ENCODE measurements at regions not wholly inside any gene's neighbourhood (a gene's known extent, or its start where the extent isn't known, plus 50 kb on each side); places are given as distances from the start of the nearest gene placed in this dataset.

DNA sequence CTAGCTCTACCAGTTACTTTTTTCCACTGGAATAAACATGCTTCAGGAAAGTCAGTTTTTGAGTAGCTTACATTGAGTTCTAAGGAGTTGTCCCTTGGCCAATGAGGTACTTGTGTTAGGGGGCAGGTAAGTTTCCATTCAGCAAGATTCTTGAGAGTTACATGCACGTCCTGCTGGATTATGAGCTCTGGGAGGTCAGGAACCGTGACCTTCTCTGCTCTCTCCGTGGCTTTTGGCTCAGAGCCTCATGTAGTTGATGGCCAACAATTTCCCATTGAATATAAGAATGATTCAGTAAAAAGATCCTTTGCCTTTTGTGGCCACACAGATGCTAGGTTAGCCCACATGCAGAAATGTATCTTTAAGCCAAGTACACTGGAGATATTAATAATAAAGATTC, 181.8 kb upstream of the RALGAPA2 start:
- in situ Hi-C loops (cut with HindIII; ENCODE audit: low pct_unique_long_range_greater_than_20kb, low sequenced_read_pairs) = no loop called here
- Histone ChIP-seq H3K4me3 (ENCODE audit: low read depth in 2 of 2, low read length in 2 of 2) (no peak overlapping the region), H3K36me3 (ENCODE audit: control insufficient read depth, insufficient read depth, low read length) (no peaks in the 10 kb centered on the region), H3K27ac (ENCODE audit: low read length) (no peak overlapping the region), H3K4me1 (ENCODE audit: control insufficient read depth, insufficient read depth, low read length) (peaks cover 5% of the 10 kb centered on the region), H3K9me3 (ENCODE audit: control insufficient read depth, insufficient read depth, low read depth, low read length) (no peaks in the 10 kb centered on the region), H3K27me3 (ENCODE audit: control insufficient read depth, insufficient read depth, low read length) (no peaks in the 10 kb centered on the region)
- no TSS peak for BruUV-seq (replicated peaks)
- ATAC-seq (peak; percentile 51; the same call in 1 of the 2 replicates), DNase-seq (ENCODE audit: low read depth, low spot score) (no peak)
- TF ChIP-seq SIN3A (IDR thresholded peaks at IDR 0.05; ENCODE audit: borderline replicate concordance, insufficient read depth, low read depth, low read length) (no peak), CTCF (IDR thresholded peaks at IDR 0.05) (no peak), POLR2AphosphoS5 (IDR thresholded peaks at IDR 0.05; ENCODE audit: low read depth, low read length) (no peak), TCF7L2 (IDR thresholded peaks at IDR 0.05; ENCODE audit: low read depth, low read length) (no peak)
- TF ChIP-seq, protein P1, sequence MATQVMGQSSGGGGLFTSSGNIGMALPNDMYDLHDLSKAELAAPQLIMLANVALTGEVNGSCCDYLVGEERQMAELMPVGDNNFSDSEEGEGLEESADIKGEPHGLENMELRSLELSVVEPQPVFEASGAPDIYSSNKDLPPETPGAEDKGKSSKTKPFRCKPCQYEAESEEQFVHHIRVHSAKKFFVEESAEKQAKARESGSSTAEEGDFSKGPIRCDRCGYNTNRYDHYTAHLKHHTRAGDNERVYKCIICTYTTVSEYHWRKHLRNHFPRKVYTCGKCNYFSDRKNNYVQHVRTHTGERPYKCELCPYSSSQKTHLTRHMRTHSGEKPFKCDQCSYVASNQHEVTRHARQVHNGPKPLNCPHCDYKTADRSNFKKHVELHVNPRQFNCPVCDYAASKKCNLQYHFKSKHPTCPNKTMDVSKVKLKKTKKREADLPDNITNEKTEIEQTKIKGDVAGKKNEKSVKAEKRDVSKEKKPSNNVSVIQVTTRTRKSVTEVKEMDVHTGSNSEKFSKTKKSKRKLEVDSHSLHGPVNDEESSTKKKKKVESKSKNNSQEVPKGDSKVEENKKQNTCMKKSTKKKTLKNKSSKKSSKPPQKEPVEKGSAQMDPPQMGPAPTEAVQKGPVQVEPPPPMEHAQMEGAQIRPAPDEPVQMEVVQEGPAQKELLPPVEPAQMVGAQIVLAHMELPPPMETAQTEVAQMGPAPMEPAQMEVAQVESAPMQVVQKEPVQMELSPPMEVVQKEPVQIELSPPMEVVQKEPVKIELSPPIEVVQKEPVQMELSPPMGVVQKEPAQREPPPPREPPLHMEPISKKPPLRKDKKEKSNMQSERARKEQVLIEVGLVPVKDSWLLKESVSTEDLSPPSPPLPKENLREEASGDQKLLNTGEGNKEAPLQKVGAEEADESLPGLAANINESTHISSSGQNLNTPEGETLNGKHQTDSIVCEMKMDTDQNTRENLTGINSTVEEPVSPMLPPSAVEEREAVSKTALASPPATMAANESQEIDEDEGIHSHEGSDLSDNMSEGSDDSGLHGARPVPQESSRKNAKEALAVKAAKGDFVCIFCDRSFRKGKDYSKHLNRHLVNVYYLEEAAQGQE (IDR thresholded peaks at IDR 0.05; ENCODE audit: insufficient read depth in 1 of 2, low read depth in 2 of 2, low read length in 1 of 2) = no peak
- POLR2A ChIA-PET = no interaction called here
- CTCF ChIA-PET = no interaction called here
- intact Hi-C loops (cut with micrococcal nuclease; ENCODE audit: unreplicated experiment) = no loop called here

DNA sequence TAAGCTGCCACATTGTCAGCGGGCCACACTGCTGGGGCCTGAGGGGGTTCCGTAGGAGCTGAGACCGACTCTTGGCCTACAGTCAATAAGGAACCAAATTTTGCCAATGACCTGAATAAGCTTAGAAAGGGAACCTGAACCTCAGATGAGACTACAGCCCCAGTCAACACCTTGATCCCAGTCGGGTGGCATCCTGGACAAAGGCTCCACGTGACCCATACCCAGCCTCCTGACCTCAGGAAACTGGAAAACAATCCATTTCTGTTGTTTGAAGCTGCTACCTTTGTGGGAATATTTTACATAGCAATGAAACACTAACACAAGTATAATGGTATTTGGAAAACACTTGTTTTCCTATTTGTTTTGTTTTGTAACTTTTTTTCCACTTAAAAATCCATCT, 179.9 kb upstream of the RALGAPA2 start:
- in situ Hi-C loops (cut with HindIII; ENCODE audit: low pct_unique_long_range_greater_than_20kb, low sequenced_read_pairs) = no loop called here
- BruUV-seq (replicated peaks) = no TSS peak

More for the DNA sequence above, 179.9 kb upstream of the RALGAPA2 start:
- Histone ChIP-seq H3K4me3 (ENCODE audit: low read depth in 2 of 2, low read length in 2 of 2) (no peak overlapping the region), H3K27me3 (ENCODE audit: control insufficient read depth, insufficient read depth, low read length) (no peaks in the 10 kb centered on the region), H3K36me3 (ENCODE audit: control insufficient read depth, insufficient read depth, low read length) (no peaks in the 10 kb centered on the region), H3K4me1 (ENCODE audit: control insufficient read depth, insufficient read depth, low read length) (peaks cover 5% of the 10 kb centered on the region), H3K9me3 (ENCODE audit: control insufficient read depth, insufficient read depth, low read depth, low read length) (no peaks in the 10 kb centered on the region), H3K27ac (ENCODE audit: low read length) (no peak overlapping the region)
- ChIA-PET POLR2A (no interaction called here), CTCF (no interaction called here)
- intact Hi-C loops (cut with micrococcal nuclease; ENCODE audit: unreplicated experiment) = no loop called here
- TF ChIP-seq POLR2AphosphoS5 (IDR thresholded peaks at IDR 0.05; ENCODE audit: low read depth, low read length) = no peak
- TF ChIP-seq SIN3A (IDR thresholded peaks at IDR 0.05; ENCODE audit: borderline replicate concordance, insufficient read depth, low read depth, low read length) = no peak
- TF ChIP-seq TCF7L2 (IDR thresholded peaks at IDR 0.05; ENCODE audit: low read depth, low read length) = no peak
- TF ChIP-seq, protein P1 (IDR thresholded peaks at IDR 0.05; ENCODE audit: insufficient read depth in 1 of 2, low read depth in 2 of 2, low read length in 1 of 2) = no peak
- TF ChIP-seq CTCF (IDR thresholded peaks at IDR 0.05) = no peak
- ATAC-seq (no peak), DNase-seq (ENCODE audit: low read depth, low spot score) (no peak)
